Muscle of leg (tissue), 3 donors: ENCODE measurements at regions not wholly inside any gene's neighbourhood (a gene's known extent, or its start where the extent isn't known, plus 50 kb on each side); places are given as distances from the start of the nearest gene placed in this dataset.
"Not testable (repeated sequence)": the region's sequence is repeated elsewhere in the genome, so short reads cannot be mapped to it uniquely, and the experiment has no call there.

Experiments used
- DNase-seq: peaks from one replicate; pipeline ENCODE4 v3.0.0; 2013
- H3K27ac ChIP-seq: one replicate; pipeline ENCODE4 v1.5.1; 2013; ENCODE audit warnings: mild to moderate bottlenecking, low read length, control low read depth
- H3K27me3 ChIP-seq: one replicate; pipeline ENCODE4 v1.6.1; 2013; ENCODE audit warnings: low read length; ENCODE audit not compliant: control insufficient read depth, insufficient read depth
- H3K36me3 ChIP-seq: one replicate; pipeline ENCODE4 v1.6.1; 2013; ENCODE audit warnings: low read length; ENCODE audit not compliant: control insufficient read depth, insufficient read depth
- H3K4me1 ChIP-seq: one replicate; pipeline ENCODE4 v1.6.1; 2013; ENCODE audit warnings: low read length; ENCODE audit not compliant: control insufficient read depth, insufficient read depth
- H3K4me3 ChIP-seq: one replicate; pipeline ENCODE4 v1.5.1; 2013; ENCODE audit warnings: low read length, control low read depth
- H3K9me3 ChIP-seq: replicated peaks from 2 replicates; pipeline ENCODE4 v1.6.1; 2013; ENCODE audit warnings: low read depth, low read length; ENCODE audit not compliant: control insufficient read depth
- whole genome bisulfite sequencing: methylation state at CpG from one replicate; pipeline ENCODE4 v1.1.5; 2013; ENCODE audit warnings: missing lambda C conversion rate; ENCODE audit not compliant: insufficient coverage; 5-methylcytosine and 5-hydroxymethylcytosine counted together

DNA sequence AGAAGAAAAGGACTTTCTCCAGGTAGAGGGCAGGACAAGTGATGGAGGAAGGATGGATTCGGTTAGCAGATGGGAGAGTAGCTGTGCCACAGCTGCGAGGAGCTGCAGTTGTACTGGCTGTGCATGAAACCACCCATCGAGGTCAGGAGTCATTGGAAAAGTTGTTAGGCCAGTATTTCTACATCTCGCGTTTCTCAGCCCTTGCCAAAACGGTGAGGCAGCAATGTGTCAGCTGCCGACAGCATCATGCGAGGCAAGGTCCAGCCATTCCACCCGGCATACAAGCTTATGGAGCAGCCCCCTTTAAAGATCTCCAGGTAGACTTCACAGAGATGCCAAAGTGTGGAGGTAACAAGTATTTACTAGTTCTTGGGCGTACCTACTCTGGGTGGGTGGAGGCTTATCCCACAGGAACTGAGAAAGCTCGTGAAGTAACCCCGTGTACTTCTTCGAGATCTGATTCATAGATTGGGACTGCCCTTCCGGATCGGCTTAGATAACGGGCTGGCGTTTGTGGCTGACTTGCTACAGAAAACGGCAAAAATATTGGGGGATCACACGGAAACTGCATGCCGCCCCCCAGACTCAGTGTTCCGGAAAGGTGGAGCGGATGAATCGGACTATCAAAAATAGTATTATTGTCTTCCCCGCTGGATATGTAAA lies 105.0 kb upstream of the HMX1 start:
- DNase-seq, H3K27ac ChIP-seq, H3K4me3 ChIP-seq, H3K36me3 ChIP-seq, H3K4me1 ChIP-seq, H3K9me3 ChIP-seq, H3K27me3 ChIP-seq: not testable (repeated sequence)
- 79% methylated on average over 16 of the region's 24 CpGs for WGBS

DNA sequence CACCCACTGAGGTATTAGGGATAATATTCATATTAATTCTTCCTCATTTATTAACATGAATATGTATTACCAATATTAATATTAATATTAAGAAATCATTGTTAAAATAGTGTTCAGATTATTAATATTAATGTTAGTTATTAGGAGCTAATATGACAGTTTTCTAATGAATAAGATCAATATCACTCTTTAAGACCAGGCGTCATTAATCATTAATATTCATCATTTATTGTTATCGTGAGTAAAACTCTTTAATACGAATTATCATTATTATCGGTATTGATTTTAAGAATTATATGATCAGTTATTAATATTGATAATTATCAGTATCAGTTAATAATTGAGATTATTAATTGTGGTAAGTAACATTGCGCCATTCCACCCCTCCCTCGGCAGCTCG lies 101.0 kb upstream of the HMX1 start:
- not testable (repeated sequence) for H3K4me1 ChIP-seq, H3K27ac ChIP-seq
- WGBS: no CpG with 5 or more reads among the region's 7 CpGs

GRCh38 chr4:8965896-8966295 lies 94.3 kb upstream of the HMX1 start:
- not testable (repeated sequence) for H3K27ac ChIP-seq, H3K4me1 ChIP-seq, H3K4me3 ChIP-seq, H3K36me3 ChIP-seq, H3K9me3 ChIP-seq, DNase-seq
- 83% methylated on average over 4 of the region's 15 CpGs for WGBS
- H3K27me3 ChIP-seq: peaks cover 22% of the 10 kb centered on the region

More for the DNA sequence above, 101.0 kb upstream of the HMX1 start:
- H3K27me3 ChIP-seq, H3K36me3 ChIP-seq, DNase-seq, H3K4me3 ChIP-seq, H3K9me3 ChIP-seq: not testable (repeated sequence)

GRCh38 chr4:8964201-8964788 lies 92.7 kb upstream of the HMX1 start:
- 1% methylated on average over 19 of the region's 40 CpGs for WGBS
- H3K27ac ChIP-seq, H3K4me1 ChIP-seq, H3K36me3 ChIP-seq, H3K4me3 ChIP-seq, H3K9me3 ChIP-seq, DNase-seq: not testable (repeated sequence)
- H3K27me3 ChIP-seq: peaks cover 22% of the 10 kb centered on the region

DNA sequence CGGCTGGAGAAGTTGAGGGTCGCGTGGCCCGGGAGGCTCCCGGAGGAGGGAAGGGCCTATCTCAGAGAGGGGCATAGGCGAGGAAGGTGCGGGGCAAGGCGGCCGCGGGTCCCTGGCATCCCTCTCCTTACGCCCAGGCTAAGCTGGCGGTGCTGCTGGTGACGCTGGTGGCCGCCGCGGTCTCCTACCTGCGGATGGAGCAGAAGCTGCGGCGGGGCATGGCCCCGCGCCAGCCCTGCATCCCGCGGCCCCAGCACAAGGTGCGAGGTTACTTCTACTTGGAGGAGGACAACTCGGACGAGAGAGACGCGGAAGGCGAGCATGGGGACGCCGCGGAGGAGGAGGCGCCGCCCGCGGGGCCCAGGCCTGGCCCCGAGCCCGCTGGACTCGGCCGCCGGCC lies 91.9 kb upstream of the HMX1 start:
- not testable (repeated sequence) for H3K4me3 ChIP-seq, H3K36me3 ChIP-seq, DNase-seq, H3K4me1 ChIP-seq, H3K9me3 ChIP-seq, H3K27ac ChIP-seq
- 1% methylated on average over 30 of the region's 41 CpGs for WGBS
- H3K27me3 ChIP-seq: peaks cover 22% of the 10 kb centered on the region

DNA sequence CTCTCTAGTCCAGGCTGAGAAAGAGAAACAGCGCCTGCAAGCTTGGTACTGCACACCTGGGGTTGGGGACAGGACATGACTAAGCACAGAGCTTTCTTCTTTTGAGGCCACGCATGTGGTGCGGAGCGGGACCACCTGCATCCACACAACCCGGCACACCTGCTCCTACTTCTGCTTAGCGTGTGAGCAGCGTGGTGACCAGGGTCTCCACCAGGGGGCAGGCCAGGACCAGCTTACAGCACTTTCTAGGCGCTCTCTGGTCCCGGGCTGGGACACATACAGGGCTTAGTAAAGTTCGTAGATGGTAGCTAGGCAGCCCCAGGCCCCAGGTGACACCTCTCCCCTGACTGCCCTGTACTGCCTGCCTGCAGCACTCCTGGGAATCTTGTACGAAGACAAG lies 89.7 kb upstream of the HMX1 start:
- DNase-seq: not testable (repeated sequence)
- H3K27me3 ChIP-seq: peaks cover 22% of the 10 kb centered on the region

DNA sequence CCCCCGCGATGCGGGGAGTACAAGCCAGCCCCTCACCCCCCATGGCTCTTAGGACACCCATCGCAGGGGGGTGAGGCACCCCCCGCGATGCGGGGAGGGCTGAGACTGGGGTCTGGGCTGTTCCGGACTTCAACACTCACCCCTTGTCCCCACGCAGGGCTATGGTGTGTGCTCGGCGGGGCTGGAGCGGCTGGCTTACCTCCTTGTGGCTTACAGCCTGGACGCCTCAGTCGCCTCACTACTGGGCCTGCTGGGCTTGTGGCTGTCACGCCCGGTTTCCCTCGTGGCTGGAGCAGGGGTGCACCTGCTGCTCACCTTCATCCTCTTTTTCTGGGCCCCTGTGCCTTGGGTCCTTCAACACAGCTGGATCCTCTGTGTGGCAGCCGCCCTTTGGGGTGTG lies 87.8 kb upstream of the HMX1 start:
- H3K4me1 ChIP-seq, DNase-seq, H3K4me3 ChIP-seq, H3K9me3 ChIP-seq, H3K27ac ChIP-seq, H3K36me3 ChIP-seq: not testable (repeated sequence)
- peaks cover 12% of the 10 kb centered on the region for H3K27me3 ChIP-seq
- 73% methylated on average over 2 of the region's 18 CpGs for WGBS

More for the DNA sequence above, 89.7 kb upstream of the HMX1 start:
- not testable (repeated sequence) for H3K9me3 ChIP-seq, H3K27ac ChIP-seq, H3K36me3 ChIP-seq, H3K4me1 ChIP-seq, H3K4me3 ChIP-seq
- WGBS: no CpG with 5 or more reads among the region's 11 CpGs

GRCh38 chr4:8954001-8954400 lies 82.4 kb upstream of the HMX1 start:
- 89% methylated on average over 8 of the region's 16 CpGs for WGBS
- not testable (repeated sequence) for H3K9me3 ChIP-seq, H3K27me3 ChIP-seq, H3K4me3 ChIP-seq, H3K36me3 ChIP-seq, H3K27ac ChIP-seq, H3K4me1 ChIP-seq, DNase-seq

DNA sequence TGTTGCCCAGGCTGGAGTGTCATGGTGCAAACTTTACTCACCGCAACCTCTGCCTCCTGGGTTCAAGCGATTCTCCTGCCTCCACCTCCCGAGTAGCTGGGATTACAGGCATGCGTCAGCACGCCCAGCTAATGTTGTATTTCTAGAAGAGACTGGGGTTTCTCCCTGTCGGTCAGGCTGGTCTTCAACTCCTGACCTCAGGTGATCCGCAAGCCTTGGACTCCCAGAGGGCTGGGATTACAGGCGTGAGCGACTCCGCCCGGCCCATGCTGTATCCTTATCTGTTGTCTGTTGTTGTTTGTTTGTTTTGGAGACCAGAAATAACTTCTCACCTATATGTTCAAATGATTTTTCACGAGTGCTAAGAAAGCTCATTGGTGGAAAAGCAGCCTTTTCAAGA lies 81.2 kb upstream of the HMX1 start:
- H3K36me3 ChIP-seq, H3K27ac ChIP-seq, H3K4me1 ChIP-seq, H3K27me3 ChIP-seq, DNase-seq, H3K9me3 ChIP-seq, H3K4me3 ChIP-seq: not testable (repeated sequence)
- WGBS: 87% methylated on average over 4 of the region's 12 CpGs

DNA sequence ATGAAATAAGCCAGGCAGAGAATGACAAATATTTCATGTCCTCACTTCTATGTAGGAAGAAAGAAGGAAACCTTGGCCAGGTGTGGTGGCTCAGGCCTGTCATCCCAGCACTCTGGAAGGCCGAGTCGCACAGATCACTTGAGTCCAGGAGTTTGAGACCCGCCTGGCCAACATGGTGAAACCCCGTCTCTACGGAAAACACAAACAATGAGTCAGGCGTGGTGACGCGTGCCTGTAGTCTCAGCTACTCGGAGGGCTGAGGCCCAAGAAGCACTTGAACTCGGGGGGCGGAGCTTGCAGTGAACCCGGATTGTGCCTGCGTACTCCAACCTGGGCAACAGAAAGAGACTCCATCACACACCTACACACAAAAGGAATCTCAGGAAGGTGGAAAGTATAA lies 80.5 kb upstream of the HMX1 start:
- 80% methylated on average over 8 of the region's 13 CpGs for WGBS
- not testable (repeated sequence) for H3K4me3 ChIP-seq, H3K36me3 ChIP-seq

DNA sequence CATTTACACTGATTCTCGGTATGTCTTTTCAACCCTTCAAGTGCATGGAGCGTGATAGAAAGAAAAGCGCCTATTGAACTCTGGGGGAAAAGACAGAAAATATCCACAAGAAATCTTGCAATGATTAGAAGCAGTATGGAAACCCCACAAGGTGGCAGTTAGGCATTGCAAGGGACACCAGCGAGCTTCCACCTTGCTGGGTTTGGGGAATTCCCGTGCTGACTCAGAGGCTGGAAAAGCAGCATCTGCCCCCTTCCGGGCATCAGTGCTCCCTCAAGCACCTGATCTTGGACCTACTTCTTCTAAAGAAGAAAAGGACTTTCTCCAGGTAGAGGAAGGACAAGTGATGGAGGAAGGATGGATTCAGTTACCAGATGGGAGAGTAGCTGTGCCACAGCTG lies 73.9 kb upstream of the HMX1 start:
- H3K4me1 ChIP-seq, H3K9me3 ChIP-seq, H3K36me3 ChIP-seq, H3K27me3 ChIP-seq, H3K4me3 ChIP-seq, H3K27ac ChIP-seq, DNase-seq: not testable (repeated sequence)
- WGBS: 95% methylated on average over 3 of the region's 6 CpGs

More for the DNA sequence above, 80.5 kb upstream of the HMX1 start:
- DNase-seq, H3K27me3 ChIP-seq, H3K27ac ChIP-seq, H3K4me1 ChIP-seq, H3K9me3 ChIP-seq: not testable (repeated sequence)
